GM18505 (cell line): ENCODE measurements at regions not wholly inside any gene's neighbourhood (a gene's known extent, or its start where the extent isn't known, plus 50 kb on each side); places are given as distances from the start of the nearest gene placed in this dataset.
"Not testable (repeated sequence)": the region's sequence is repeated elsewhere in the genome, so short reads cannot be mapped to it uniquely, and the experiment has no call there.

Experiments used
- ATAC-seq: cut with Tn5 transposase; IDR thresholded peaks from one replicate; pipeline ENCODE4 v1.9.1; 2021; ENCODE audit not compliant: unreplicated experiment
- POLR2A ChIP-seq: IDR thresholded peaks from 4 replicates; pipeline ENCODE4 v1.6.1; 2011; ENCODE audit warnings: borderline replicate concordance; ENCODE audit not compliant: insufficient read depth, insufficient read length; ENCODE audit errors: extremely low read depth

DNA sequence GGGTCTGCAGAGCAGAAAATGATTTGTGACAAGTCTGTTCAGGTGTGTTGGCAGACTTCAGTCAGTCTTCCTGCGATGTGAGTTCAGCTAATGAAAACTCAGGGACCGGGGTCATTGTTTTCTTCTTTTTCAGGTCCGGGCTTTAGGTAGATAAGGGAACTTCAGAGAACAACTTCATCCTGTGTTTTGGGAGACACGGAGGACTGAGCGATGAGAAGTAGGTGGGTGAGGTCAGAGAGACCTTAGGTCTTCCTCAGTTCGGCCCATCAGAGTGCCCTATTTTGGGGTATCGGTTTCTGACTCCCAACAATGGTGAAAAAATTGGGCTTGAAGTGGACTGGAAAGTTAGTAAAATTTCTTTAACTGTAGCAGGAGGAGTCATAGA, 88.9 kb upstream of the ATF7IP2 start:
- ATAC-seq = peak; percentile 31
- TF ChIP-seq POLR2A = no peak

DNA sequence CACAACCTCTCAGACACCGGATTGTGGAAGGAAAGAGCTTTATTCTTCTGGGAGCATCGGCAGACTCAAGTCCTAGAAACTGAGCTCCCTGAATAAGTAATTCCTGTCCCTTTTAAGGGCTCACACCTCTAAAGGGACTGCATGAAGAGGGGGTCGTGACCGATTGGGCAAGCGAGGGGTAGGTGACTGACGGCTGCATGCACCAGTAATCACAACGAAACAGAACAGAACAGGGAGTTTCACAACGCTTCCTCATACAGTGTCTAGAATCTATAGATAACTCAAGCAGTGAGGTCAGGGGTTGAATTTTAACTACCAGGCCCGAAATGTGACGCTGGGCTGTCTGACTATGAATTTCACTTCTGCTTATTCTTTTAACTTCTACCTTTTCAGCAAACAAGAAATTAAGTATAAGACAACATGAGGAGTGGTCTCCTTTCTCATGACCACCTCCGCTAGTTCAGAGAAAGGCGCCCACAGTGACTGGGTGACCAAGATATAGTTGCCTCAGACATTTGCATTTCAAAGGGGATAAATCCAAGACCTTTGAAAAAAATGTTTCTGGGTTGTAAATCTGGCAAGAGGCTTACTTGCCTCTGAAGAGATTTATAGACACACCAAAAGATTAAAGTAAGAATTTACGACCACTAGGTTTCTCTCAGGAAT, 88.4 kb upstream of the ATF7IP2 start:
- peak; percentile 94 for ATAC-seq

DNA sequence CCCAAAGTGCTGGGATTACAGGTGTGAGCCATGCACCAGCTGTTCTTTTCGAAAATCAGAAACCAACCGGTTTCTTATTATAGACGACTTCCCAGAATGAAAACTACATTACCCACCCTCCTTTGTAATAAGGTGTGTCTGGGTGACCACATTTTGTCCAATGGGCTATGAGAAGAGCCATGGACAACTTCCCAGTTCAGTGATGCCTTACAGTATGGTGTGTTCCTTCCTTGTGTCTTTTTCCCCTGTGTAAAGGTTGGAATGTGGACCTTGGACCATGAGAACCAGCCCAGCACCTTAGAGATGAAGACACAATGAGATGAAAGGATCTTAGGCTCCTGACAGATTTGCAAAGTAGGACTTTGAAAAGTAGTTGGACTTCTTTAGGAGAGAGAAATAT, 85.0 kb upstream of the ATF7IP2 start:
- TF ChIP-seq POLR2A = no peak
- no peak for ATAC-seq

More for the DNA sequence above, 88.4 kb upstream of the ATF7IP2 start:
- no peak for TF ChIP-seq POLR2A

DNA sequence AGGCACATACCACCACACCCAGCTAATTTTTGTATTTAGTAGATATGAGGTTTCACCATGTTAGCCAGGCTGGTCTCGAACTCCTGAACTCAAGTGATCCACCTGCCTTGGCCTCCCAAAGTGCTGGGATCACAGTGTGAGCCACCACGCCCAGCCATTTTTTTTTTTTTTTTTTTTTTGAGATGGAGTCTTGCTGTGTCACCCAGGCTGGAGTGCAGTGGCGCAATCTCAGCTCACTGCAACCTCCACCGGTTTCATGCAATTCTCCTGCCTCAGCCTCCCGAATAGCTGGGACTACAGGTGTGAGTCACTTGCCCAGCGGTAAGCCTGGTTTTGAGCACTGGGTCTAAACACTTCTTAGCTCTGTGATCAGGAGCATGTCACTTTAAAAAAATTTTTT, 84.3 kb upstream of the ATF7IP2 start:
- ATAC-seq = not testable (repeated sequence)

GRCh38 chr16:10305912-10306311, 79.9 kb upstream of the ATF7IP2 start:
- no peak for TF ChIP-seq POLR2A

GRCh38 chr16:10308305-10309193, 77.3 kb upstream of the ATF7IP2 start:
- ATAC-seq = no peak
- no peak for TF ChIP-seq POLR2A

More at GRCh38 chr16:10305912-10306311, 79.9 kb upstream of the ATF7IP2 start:
- ATAC-seq = no peak

DNA sequence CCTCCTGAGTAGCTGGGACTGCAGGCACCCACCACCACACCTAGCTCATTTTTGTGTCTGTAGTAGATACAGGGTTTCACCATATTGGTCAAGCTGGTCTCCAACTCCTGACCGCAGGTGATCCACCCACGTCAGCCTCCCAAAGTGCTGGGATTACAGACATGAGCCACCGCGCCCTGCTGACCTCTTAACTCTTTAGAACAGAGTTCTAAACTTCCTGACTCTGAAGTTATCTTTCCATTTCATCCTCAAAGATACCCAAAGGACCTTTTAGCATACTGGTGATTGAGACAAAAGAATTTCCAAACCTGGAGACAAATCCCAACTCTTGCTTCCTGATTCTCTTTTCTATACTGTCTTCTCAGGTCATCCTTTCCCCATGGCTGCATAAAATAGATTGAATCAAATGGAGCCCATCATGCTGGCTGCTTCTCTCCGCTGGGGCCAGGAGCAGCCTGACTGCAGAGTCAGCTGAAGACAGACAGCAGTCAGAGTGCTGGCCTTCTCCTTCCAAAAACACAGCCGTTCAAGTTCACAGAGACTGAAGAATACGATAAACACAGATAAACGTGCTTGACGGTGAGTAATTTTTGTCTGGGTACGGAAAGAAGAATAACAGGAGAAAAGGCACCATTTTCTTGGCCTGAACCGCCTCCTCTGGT, 76.5 kb upstream of the ATF7IP2 start:
- no peak for TF ChIP-seq POLR2A
- ATAC-seq = no peak

- ATAC-seq = no peak
- no peak for TF ChIP-seq POLR2A
These were observed 73.9 kb upstream of the ATF7IP2 start for GRCh38 chr16:10312008-10312407.

- TF ChIP-seq POLR2A = no peak
- ATAC-seq = peak; percentile 88
These were observed 72.8 kb upstream of the ATF7IP2 start for GRCh38 chr16:10312784-10313724.

DNA sequence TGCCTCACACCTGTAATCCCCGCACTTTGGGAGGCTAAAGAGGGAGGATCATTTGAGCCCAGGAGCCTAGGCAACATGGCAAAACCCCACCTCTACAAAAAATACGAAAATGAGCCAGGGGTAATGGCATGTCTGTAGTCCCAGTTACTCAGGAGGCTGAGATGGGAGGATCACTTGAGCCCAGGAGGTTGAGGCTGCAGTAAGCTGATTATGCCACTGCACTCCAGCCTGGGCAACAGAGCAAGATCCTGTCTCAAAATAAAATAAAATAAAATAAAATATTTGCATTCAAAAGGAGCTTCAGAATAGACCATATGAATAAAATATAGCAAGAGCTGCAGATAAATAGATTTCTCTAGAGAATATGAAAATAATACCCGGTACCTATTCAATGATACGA, 71.5 kb upstream of the ATF7IP2 start:
- ATAC-seq = no peak
- no peak for TF ChIP-seq POLR2A

- TF ChIP-seq POLR2A = no peak
- ATAC-seq = no peak
These were observed 71.0 kb upstream of the ATF7IP2 start for GRCh38 chr16:10314811-10315210.

DNA sequence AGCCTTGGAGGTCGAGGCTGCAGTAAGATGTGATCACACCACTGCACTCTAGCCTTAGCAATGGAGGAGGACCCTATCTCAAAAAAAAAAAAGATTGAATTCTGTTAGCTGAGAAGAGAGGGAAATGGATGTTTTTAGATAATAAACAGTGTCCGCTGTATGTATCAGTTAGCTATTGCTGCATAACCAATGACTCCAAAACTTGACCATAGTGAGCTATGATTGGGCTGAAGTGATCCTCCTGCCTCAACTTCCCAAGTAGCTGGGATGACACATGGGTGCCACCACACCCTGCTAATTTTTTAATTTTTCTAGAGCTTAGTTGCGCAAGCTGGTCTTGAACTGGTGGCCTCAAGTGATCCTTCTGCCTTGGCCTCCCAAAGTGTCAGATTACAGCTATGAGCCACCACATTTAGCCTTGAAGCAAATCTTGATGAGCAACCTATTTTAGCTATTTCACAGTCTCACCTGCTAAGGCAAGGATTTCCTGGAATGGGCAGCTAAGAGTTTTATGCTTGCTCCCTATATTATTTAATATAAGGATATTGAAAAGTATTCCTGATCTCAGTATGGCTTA, 68.3 kb upstream of the ATF7IP2 start:
- no peak for TF ChIP-seq POLR2A
- ATAC-seq = no peak
